ENCODE measurements at regions not wholly inside any gene's neighbourhood (a gene's known extent, or its start where the extent isn't known, plus 50 kb on each side); places are given as distances from the start of the nearest gene placed in this dataset.
"Not testable (repeated sequence)": the region's sequence is repeated elsewhere in the genome, so short reads cannot be mapped to it uniquely, and the experiment has no call there.

GRCh38 chr4:45208476-45208875 is 482.1 kb upstream of the GNPDA2 start:
- TF ChIP-seq CTCF, POLR2A (IDR thresholded peaks at IDR 0.05): not testable (repeated sequence)

Data from stomach (tissue), 4 donors.